Naive B cell (primary cell): ENCODE measurements at regions not wholly inside any gene's neighbourhood (a gene's known extent, or its start where the extent isn't known, plus 50 kb on each side); places are given as distances from the start of the nearest gene placed in this dataset.

Experiments
- ATAC-seq, 2 donors: fragments of 150-1000 bp; cut with Tn5 transposase; 2 replicates each; pipeline ENCODE4 v1.10.0; 2021; ENCODE audit warnings: low read depth in 2 of 2, mild to moderate bottlenecking in 2 of 2, moderate library complexity in 2 of 2
- DNase-seq: peaks from one replicate; pipeline ENCODE4 v3.0.0; 2022
- H3K27ac Mint-ChIP-seq, 6 donors: one replicate each; pipeline ENCODE4 v1.8.0; 2020 to 2022; ENCODE audit warnings: mild to moderate bottlenecking in 6 of 6, mixed read lengths in 6 of 6, moderate library complexity in 5 of 6, inconsistent platforms in 2 of 6
- H3K27me3 Mint-ChIP-seq, 3 donors: one replicate each; pipeline ENCODE4 v1.8.0; 2021 to 2022; ENCODE audit warnings: mixed read lengths in 3 of 3, mild to moderate bottlenecking in 1 of 3
- H3K36me3 Mint-ChIP-seq, 2 donors: one replicate each; pipeline ENCODE4 v1.8.0; 2020 to 2022; ENCODE audit warnings: mixed read lengths in 2 of 2, inconsistent platforms in 1 of 2, mild to moderate bottlenecking in 1 of 2
- H3K4me1 Mint-ChIP-seq, 3 donors: one replicate each; pipeline ENCODE4 v1.8.0; 2020 to 2022; ENCODE audit warnings: mixed read lengths in 3 of 3, inconsistent platforms in 1 of 3, mild to moderate bottlenecking in 1 of 3, moderate library complexity in 1 of 3
- H3K4me3 Mint-ChIP-seq, 8 donors: one replicate each; pipeline ENCODE4 v1.8.0; 2020 to 2022; ENCODE audit warnings: mild to moderate bottlenecking in 8 of 8, mixed read lengths in 8 of 8, moderate library complexity in 8 of 8, inconsistent platforms in 2 of 8
- H3K9me3 Mint-ChIP-seq, 7 donors: one replicate each; pipeline ENCODE4 v1.8.0; 2020 to 2022; ENCODE audit warnings: mixed read lengths in 7 of 7, mild to moderate bottlenecking in 5 of 7, inconsistent platforms in 2 of 7, moderate library complexity in 1 of 7

GRCh38 chr2:216787851-216788540 lies 71.9 kb downstream of the TNP1 start:
- no peak for DNase-seq
- Mint-ChIP-seq H3K36me3 (no peaks in the 10 kb centered on the region), H3K4me1 (no peaks in the 10 kb centered on the region), H3K4me3 (no peak overlapping the region), H3K27me3 (peaks cover 12 to 26% (median 19%) of the 10 kb centered on the region in 3 donors), H3K27ac (no peak overlapping the region), H3K9me3 (no peaks in the 10 kb centered on the region)
- ATAC-seq, result no peak

GRCh38 chr2:216786676-216787075 lies 73.2 kb downstream of the TNP1 start:
- H3K27me3 Mint-ChIP-seq, result peaks cover 10 to 24% (median 12%) of the 10 kb centered on the region in 3 donors
- DNase-seq, result no peak

GRCh38 chr2:216784456-216784855 lies 75.4 kb downstream of the TNP1 start:
- DNase-seq (no peak), ATAC-seq (no peak)
- Mint-ChIP-seq H3K4me1 (no peaks in the 10 kb centered on the region), H3K9me3 (peaks cover 0 to 10% (median 0%) of the 10 kb centered on the region in 7 donors), H3K27me3 (peaks cover 20 to 23% (median 20%) of the 10 kb centered on the region in 3 donors), H3K4me3 (no peak overlapping the region), H3K27ac (no peak overlapping the region), H3K36me3 (no peaks in the 10 kb centered on the region)

More at GRCh38 chr2:216786676-216787075, 73.2 kb downstream of the TNP1 start:
- no peaks in the 10 kb centered on the region for H3K9me3 Mint-ChIP-seq
- no peaks in the 10 kb centered on the region for H3K4me1 Mint-ChIP-seq
- no peak overlapping the region for H3K4me3 Mint-ChIP-seq
- no peak overlapping the region for H3K27ac Mint-ChIP-seq
- no peak for ATAC-seq
- H3K36me3 Mint-ChIP-seq, result no peaks in the 10 kb centered on the region

GRCh38 chr2:216781709-216782108 lies 78.2 kb downstream of the TNP1 start:
- H3K4me3 Mint-ChIP-seq, result no peak overlapping the region
- peaks cover 0 to 10% (median 0%) of the 10 kb centered on the region in 7 donors for H3K9me3 Mint-ChIP-seq
- H3K36me3 Mint-ChIP-seq, result no peaks in the 10 kb centered on the region
- H3K27me3 Mint-ChIP-seq, result peaks cover 20 to 25% (median 23%) of the 10 kb centered on the region in 3 donors
- ATAC-seq (no peak), DNase-seq (no peak)
- H3K4me1 Mint-ChIP-seq, result no peaks in the 10 kb centered on the region
- H3K27ac Mint-ChIP-seq, result no peak overlapping the region

- Mint-ChIP-seq H3K27ac (no peak overlapping the region), H3K36me3 (no peaks in the 10 kb centered on the region), H3K27me3 (peaks cover 14 to 20% (median 17%) of the 10 kb centered on the region in 3 donors), H3K4me3 (no peak overlapping the region), H3K4me1 (no peaks in the 10 kb centered on the region), H3K9me3 (peaks cover 0 to 10% (median 0%) of the 10 kb centered on the region in 7 donors)
- DNase-seq (no peak), ATAC-seq (no peak)
Observed at GRCh38 chr2:216780843-216781242, 79.0 kb downstream of the TNP1 start.

GRCh38 chr2:216777637-216778273 lies 82.1 kb downstream of the TNP1 start:
- Mint-ChIP-seq H3K36me3 (no peaks in the 10 kb centered on the region), H3K9me3 (peaks cover 0 to 10% (median 0%) of the 10 kb centered on the region in 7 donors), H3K4me3 (peak overlapping the region in 1 of 8 donors; percentile 6), H3K27ac (no peak overlapping the region), H3K4me1 (no peaks in the 10 kb centered on the region), H3K27me3 (peaks cover 18 to 24% (median 22%) of the 10 kb centered on the region in 3 donors)
- no peak for DNase-seq
- no peak for ATAC-seq

- no peaks in the 10 kb centered on the region for H3K4me1 Mint-ChIP-seq
- H3K27ac Mint-ChIP-seq, result no peak overlapping the region
- no peak for ATAC-seq
- H3K36me3 Mint-ChIP-seq, result no peaks in the 10 kb centered on the region
- H3K27me3 Mint-ChIP-seq, result peaks cover 21 to 28% (median 24%) of the 10 kb centered on the region in 3 donors
- H3K9me3 Mint-ChIP-seq, result peaks cover 2 to 17% (median 4%) of the 10 kb centered on the region in 7 donors
- no peak overlapping the region for H3K4me3 Mint-ChIP-seq
- DNase-seq, result no peak
Observed at GRCh38 chr2:216776066-216776850, 80.9 kb upstream of the IGFBP5 start.

- no peaks in the 10 kb centered on the region for H3K36me3 Mint-ChIP-seq
- H3K27me3 Mint-ChIP-seq, result peaks cover 16 to 27% (median 20%) of the 10 kb centered on the region in 3 donors
- no peak overlapping the region for H3K27ac Mint-ChIP-seq
- DNase-seq, result no peak
- H3K9me3 Mint-ChIP-seq, result peaks cover 2 to 13% (median 4%) of the 10 kb centered on the region in 7 donors
- no peak for ATAC-seq
- H3K4me3 Mint-ChIP-seq, result no peak overlapping the region
- no peaks in the 10 kb centered on the region for H3K4me1 Mint-ChIP-seq
Observed at GRCh38 chr2:216775043-216775453, 79.7 kb upstream of the IGFBP5 start.

- DNase-seq (no peak), ATAC-seq (no peak)
- Mint-ChIP-seq H3K36me3 (no peaks in the 10 kb centered on the region), H3K27ac (no peak overlapping the region), H3K4me3 (no peak overlapping the region), H3K4me1 (no peaks in the 10 kb centered on the region), H3K9me3 (peaks cover 2 to 11% (median 4%) of the 10 kb centered on the region in 7 donors), H3K27me3 (peaks cover 12 to 27% (median 15%) of the 10 kb centered on the region in 3 donors)
Observed at GRCh38 chr2:216774620-216775019, 79.3 kb upstream of the IGFBP5 start.

GRCh38 chr2:216774180-216774579 lies 78.8 kb upstream of the IGFBP5 start:
- H3K4me1 Mint-ChIP-seq, result no peaks in the 10 kb centered on the region
- no peak overlapping the region for H3K4me3 Mint-ChIP-seq
- DNase-seq (no peak), ATAC-seq (no peak)
- peaks cover 2 to 11% (median 4%) of the 10 kb centered on the region in 7 donors for H3K9me3 Mint-ChIP-seq
- peaks cover 9 to 30% (median 11%) of the 10 kb centered on the region in 3 donors for H3K27me3 Mint-ChIP-seq
- H3K36me3 Mint-ChIP-seq, result no peaks in the 10 kb centered on the region
- no peak overlapping the region for H3K27ac Mint-ChIP-seq

- Mint-ChIP-seq H3K27me3 (peaks cover 9 to 39% (median 9%) of the 10 kb centered on the region in 3 donors), H3K4me3 (peak overlapping the region in 1 of 8 donors; percentile 74), H3K9me3 (peaks cover 2 to 11% (median 4%) of the 10 kb centered on the region in 7 donors), H3K27ac (no peak overlapping the region), H3K4me1 (no peaks in the 10 kb centered on the region), H3K36me3 (no peaks in the 10 kb centered on the region)
- ATAC-seq (no peak), DNase-seq (no peak)
Observed at GRCh38 chr2:216773072-216773471, 77.7 kb upstream of the IGFBP5 start.

GRCh38 chr2:216770717-216771116 lies 75.4 kb upstream of the IGFBP5 start:
- no peaks in the 10 kb centered on the region for H3K4me1 Mint-ChIP-seq
- no peak overlapping the region for H3K4me3 Mint-ChIP-seq
- H3K9me3 Mint-ChIP-seq, result peaks cover 2 to 11% (median 4%) of the 10 kb centered on the region in 7 donors
- ATAC-seq (no peak), DNase-seq (no peak)
- no peaks in the 10 kb centered on the region for H3K36me3 Mint-ChIP-seq
- peaks cover 4 to 54% (median 9%) of the 10 kb centered on the region in 3 donors for H3K27me3 Mint-ChIP-seq
- no peak overlapping the region for H3K27ac Mint-ChIP-seq

GRCh38 chr2:216770050-216770449 lies 74.7 kb upstream of the IGFBP5 start:
- no peak for ATAC-seq
- H3K4me1 Mint-ChIP-seq, result no peaks in the 10 kb centered on the region
- DNase-seq, result no peak
- no peak overlapping the region for H3K4me3 Mint-ChIP-seq
- H3K36me3 Mint-ChIP-seq, result no peaks in the 10 kb centered on the region
- H3K9me3 Mint-ChIP-seq, result peaks cover 2 to 11% (median 4%) of the 10 kb centered on the region in 7 donors
- peaks cover 8 to 59% (median 9%) of the 10 kb centered on the region in 3 donors for H3K27me3 Mint-ChIP-seq
- H3K27ac Mint-ChIP-seq, result no peak overlapping the region
